HEK293 (cell line): ENCODE measurements at regions not wholly inside any gene's neighbourhood (a gene's known extent, or its start where the extent isn't known, plus 50 kb on each side); places are given as distances from the start of the nearest gene placed in this dataset.

ENCODE experiments used
- CTCF ChIA-PET: fragments of 350-600 bp; formaldehyde crosslinking; extraction: SDS; loops from one replicate; lab custom pipeline; 2021; ENCODE audit warnings: antibody characterized with exemption; lab: Yijun Ruan, JAX
- POLR2A ChIA-PET: fragments of 300-600 bp; formaldehyde crosslinking; extraction: SDS; loops from one replicate; lab custom pipeline; 2020; ENCODE audit warnings: antibody characterized with exemption, inconsistent platforms; lab: Yijun Ruan, JAX
- H3K27ac ChIP-seq: fragments of 200-500 bp; sonication (Bioruptor generic); 2 replicates; pipeline ENCODE4 v1.5.1; 2014; ENCODE audit warnings: low read depth, low read length, control low read depth, inconsistent platforms; ENCODE audit errors: extremely low read depth
- H3K36me3 ChIP-seq, 2 experiments: fragments of 200-500 bp in 1 of 2; sonication (Bioruptor generic) in 1 of 2; 1 replicate in 1 of 2; 2 replicates in 1 of 2; pipeline ENCODE4 v1.5.1; 2014 to 2017; ENCODE audit warnings: inconsistent platforms in 2 of 2, low read length in 2 of 2; ENCODE audit not compliant: control insufficient read depth in 2 of 2, insufficient read depth in 1 of 2
- H3K4me1 ChIP-seq: fragments of 200-500 bp; sonication (Bioruptor generic); 2 replicates; pipeline ENCODE4 v1.5.1; 2014; ENCODE audit warnings: mild to moderate bottlenecking, low read length, inconsistent platforms; ENCODE audit not compliant: control insufficient read depth, insufficient read depth
- H3K4me3 ChIP-seq: 2 replicates; pipeline ENCODE4 v1.5.1; 2011; ENCODE audit warnings: low read depth, mild to moderate bottlenecking, control low read depth, low read length, moderate library complexity
- H3K9me3 ChIP-seq: fragments of 200-500 bp; sonication (Bioruptor generic); 2 replicates; pipeline ENCODE4 v1.5.1; 2014; ENCODE audit warnings: low read depth, low read length, inconsistent platforms; ENCODE audit not compliant: control insufficient read depth, insufficient read depth
- OVOL3 ChIP-seq: fragments of 450-650 bp; formaldehyde crosslinking; IDR thresholded peaks from 2 replicates; pipeline ENCODE4 v1.5.1; 2016; ENCODE audit warnings: missing biosample characterization, missing genetic modification characterization
- PRDM2 ChIP-seq: fragments of 450-650 bp; formaldehyde crosslinking; IDR thresholded peaks from 2 replicates; pipeline ENCODE4 v1.5.1; 2016; ENCODE audit warnings: missing biosample characterization, missing genetic modification characterization, borderline replicate concordance
- REST ChIP-seq: fragments of 450-650 bp; formaldehyde crosslinking; IDR thresholded peaks from 2 replicates; pipeline ENCODE4 v1.5.1; 2016; ENCODE audit warnings: missing biosample characterization, missing genetic modification characterization
- SCRT2 ChIP-seq: fragments of 450-650 bp; formaldehyde crosslinking; IDR thresholded peaks from 2 replicates; pipeline ENCODE4 v1.5.1; 2016; ENCODE audit warnings: missing biosample characterization, missing genetic modification characterization
- YY2 ChIP-seq: fragments of 450-650 bp; formaldehyde crosslinking; IDR thresholded peaks from 2 replicates; pipeline ENCODE4 v1.5.1; 2016; ENCODE audit warnings: missing biosample characterization, missing genetic modification characterization
- ZNF112 ChIP-seq: fragments of 450-650 bp; formaldehyde crosslinking; IDR thresholded peaks from 2 replicates; pipeline ENCODE4 v1.5.0; 2017; ENCODE audit warnings: missing biosample characterization, missing genetic modification characterization
- ZNF202 ChIP-seq: fragments of 450-650 bp; formaldehyde crosslinking; IDR thresholded peaks from 2 replicates; pipeline ENCODE4 v1.5.1; 2016; ENCODE audit warnings: missing biosample characterization, missing genetic modification characterization, borderline replicate concordance
- ZNF211 ChIP-seq: fragments of 450-650 bp; formaldehyde crosslinking; IDR thresholded peaks from 2 replicates; pipeline ENCODE4 v1.5.1; 2016; ENCODE audit warnings: low read depth, missing biosample characterization, missing genetic modification characterization
- ZNF292 ChIP-seq: fragments of 450-650 bp; formaldehyde crosslinking; IDR thresholded peaks from 2 replicates; pipeline ENCODE4 v1.5.1; 2016; ENCODE audit warnings: low read depth, missing biosample characterization, missing genetic modification characterization, borderline replicate concordance
- ZNF341 ChIP-seq: fragments of 450-650 bp; formaldehyde crosslinking; IDR thresholded peaks from 2 replicates; pipeline ENCODE4; 2016; ENCODE audit warnings: low read depth, missing biosample characterization, missing genetic modification characterization
- ZNF585B ChIP-seq: fragments of 450-650 bp; formaldehyde crosslinking; IDR thresholded peaks from 2 replicates; pipeline ENCODE4 v1.5.1; 2016; ENCODE audit warnings: missing biosample characterization, missing genetic modification characterization
- ZNF664 ChIP-seq: fragments of 450-650 bp; formaldehyde crosslinking; IDR thresholded peaks from 2 replicates; pipeline ENCODE4 v1.5.1; 2016; ENCODE audit warnings: missing biosample characterization, missing genetic modification characterization
- TF ChIP-seq, protein P1 (sequence below): fragments of 450-650 bp; formaldehyde crosslinking; IDR thresholded peaks from 2 replicates; pipeline ENCODE4 v1.5.1; 2016; ENCODE audit warnings: missing biosample characterization, missing genetic modification characterization
- TF ChIP-seq, protein P2 (sequence below): fragments of 450-650 bp; formaldehyde crosslinking; IDR thresholded peaks from 2 replicates; pipeline ENCODE4 v1.5.1; 2016; ENCODE audit warnings: missing biosample characterization, missing genetic modification characterization

DNA sequence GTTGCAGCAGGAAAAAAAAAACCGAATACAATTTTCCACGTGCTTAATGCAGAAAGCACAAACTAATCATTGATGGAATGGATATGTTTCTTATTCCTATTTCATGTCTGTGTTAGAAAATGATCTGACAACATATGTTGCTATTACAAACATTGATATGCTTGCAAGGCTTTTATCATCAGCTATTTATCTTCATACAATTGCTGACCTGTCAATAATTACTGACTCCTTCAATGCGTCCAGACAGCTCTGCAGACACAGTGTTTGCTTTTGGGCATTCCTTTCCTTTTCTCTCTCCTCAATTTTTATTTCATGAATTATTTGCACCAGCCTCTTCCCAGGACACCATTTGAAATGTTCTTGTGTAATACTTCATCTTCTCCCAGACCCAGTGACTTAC lies 246.2 kb downstream of the SEC23IP start:
- Histone ChIP-seq H3K4me3 (no peak overlapping the region), H3K27ac (no peak overlapping the region), H3K4me1 (no peaks in the 10 kb centered on the region), H3K9me3 (no peaks in the 10 kb centered on the region), H3K36me3 (no peaks in the 10 kb centered on the region)
- ChIA-PET POLR2A (no interaction called here), CTCF (no interaction called here)
- TF ChIP-seq ZNF341 (no peak), SCRT2 (no peak), REST (tag by site-specific recombination) (no peak), ZNF585B (tag by site-specific recombination) (no peak), ZNF211 (tag by site-specific recombination) (no peak), ZNF112 (tag by site-specific recombination) (no peak), ZNF292 (tag by site-specific recombination) (no peak), OVOL3 (tag by site-specific recombination) (no peak), ZNF202 (tag by site-specific recombination) (no peak), YY2 (no peak), PRDM2 (tag by site-specific recombination) (no peak), ZNF664 (tag by site-specific recombination) (no peak)
- TF ChIP-seq, protein P1, sequence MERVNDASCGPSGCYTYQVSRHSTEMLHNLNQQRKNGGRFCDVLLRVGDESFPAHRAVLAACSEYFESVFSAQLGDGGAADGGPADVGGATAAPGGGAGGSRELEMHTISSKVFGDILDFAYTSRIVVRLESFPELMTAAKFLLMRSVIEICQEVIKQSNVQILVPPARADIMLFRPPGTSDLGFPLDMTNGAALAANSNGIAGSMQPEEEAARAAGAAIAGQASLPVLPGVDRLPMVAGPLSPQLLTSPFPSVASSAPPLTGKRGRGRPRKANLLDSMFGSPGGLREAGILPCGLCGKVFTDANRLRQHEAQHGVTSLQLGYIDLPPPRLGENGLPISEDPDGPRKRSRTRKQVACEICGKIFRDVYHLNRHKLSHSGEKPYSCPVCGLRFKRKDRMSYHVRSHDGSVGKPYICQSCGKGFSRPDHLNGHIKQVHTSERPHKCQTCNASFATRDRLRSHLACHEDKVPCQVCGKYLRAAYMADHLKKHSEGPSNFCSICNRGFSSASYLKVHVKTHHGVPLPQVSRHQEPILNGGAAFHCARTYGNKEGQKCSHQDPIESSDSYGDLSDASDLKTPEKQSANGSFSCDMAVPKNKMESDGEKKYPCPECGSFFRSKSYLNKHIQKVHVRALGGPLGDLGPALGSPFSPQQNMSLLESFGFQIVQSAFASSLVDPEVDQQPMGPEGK (tag by site-specific recombination) = no peak
- TF ChIP-seq, protein P2, sequence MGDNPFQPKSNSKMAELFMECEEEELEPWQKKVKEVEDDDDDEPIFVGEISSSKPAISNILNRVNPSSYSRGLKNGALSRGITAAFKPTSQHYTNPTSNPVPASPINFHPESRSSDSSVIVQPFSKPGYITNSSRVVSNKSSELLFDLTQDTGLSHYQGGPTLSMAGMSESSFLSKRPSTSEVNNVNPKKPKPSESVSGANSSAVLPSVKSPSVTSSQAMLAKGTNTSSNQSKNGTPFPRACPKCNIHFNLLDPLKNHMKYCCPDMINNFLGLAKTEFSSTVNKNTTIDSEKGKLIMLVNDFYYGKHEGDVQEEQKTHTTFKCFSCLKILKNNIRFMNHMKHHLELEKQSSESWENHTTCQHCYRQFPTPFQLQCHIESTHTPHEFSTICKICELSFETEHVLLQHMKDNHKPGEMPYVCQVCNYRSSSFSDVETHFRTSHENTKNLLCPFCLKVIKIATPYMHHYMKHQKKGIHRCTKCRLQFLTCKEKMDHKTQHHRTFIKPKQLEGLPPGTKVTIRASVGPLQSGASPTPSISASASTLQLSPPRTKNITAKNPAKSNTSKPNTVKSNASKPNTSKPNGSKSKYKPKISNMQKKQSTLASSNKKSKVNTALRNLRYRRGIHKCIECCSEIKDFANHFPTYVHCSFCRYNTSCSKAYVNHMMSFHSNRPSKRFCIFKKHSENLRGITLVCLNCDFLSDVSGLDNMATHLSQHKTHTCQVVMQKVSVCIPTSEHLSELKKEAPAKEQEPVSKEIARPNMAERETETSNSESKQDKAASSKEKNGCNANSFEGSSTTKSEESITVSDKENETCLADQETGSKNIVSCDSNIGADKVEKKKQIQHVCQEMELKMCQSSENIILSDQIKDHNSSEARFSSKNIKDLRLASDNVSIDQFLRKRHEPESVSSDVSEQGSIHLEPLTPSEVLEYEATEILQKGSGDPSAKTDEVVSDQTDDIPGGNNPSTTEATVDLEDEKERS (tag by site-specific recombination) = no peak
- TF ChIP-seq, all 188 proteins: peak for 0
